ENCODE measurements at regions not wholly inside any gene's neighbourhood (a gene's known extent, or its start where the extent isn't known, plus 50 kb on each side); places are given as distances from the start of the nearest gene placed in this dataset.

- TF ChIP-seq CTCF (IDR thresholded peaks at IDR 0.05; ENCODE audit: unreplicated experiment): no peak
- peaks cover 19% of the 10 kb centered on the region for H3K9me3 Mint-ChIP-seq (ENCODE audit: unreplicated experiment)
- H3K27ac Mint-ChIP-seq (ENCODE audit: unreplicated experiment): no peak overlapping the region
- DNase-seq (ENCODE audit: low spot score): no peak
- no peaks in the 10 kb centered on the region for H3K4me1 Mint-ChIP-seq (ENCODE audit: unreplicated experiment)
- H3K36me3 Mint-ChIP-seq (ENCODE audit: low read depth, unreplicated experiment): no peaks in the 10 kb centered on the region
- no peaks in the 10 kb centered on the region for H3K27me3 Mint-ChIP-seq (ENCODE audit: unreplicated experiment)
- no peak overlapping the region for H3K4me3 Mint-ChIP-seq (ENCODE audit: unreplicated experiment)
Measured at GRCh38 chr16:76071690-76072089, 205.5 kb upstream of the CNTNAP4 start.

GRCh38 chr16:76081967-76082366 is 195.2 kb upstream of the CNTNAP4 start:
- H3K4me3 Mint-ChIP-seq (ENCODE audit: unreplicated experiment): no peak overlapping the region
- TF ChIP-seq CTCF (IDR thresholded peaks at IDR 0.05; ENCODE audit: unreplicated experiment): no peak
- H3K36me3 Mint-ChIP-seq (ENCODE audit: low read depth, unreplicated experiment): no peaks in the 10 kb centered on the region
- no peak overlapping the region for H3K27ac Mint-ChIP-seq (ENCODE audit: unreplicated experiment)
- H3K9me3 Mint-ChIP-seq (ENCODE audit: unreplicated experiment): peaks cover 7% of the 10 kb centered on the region
- H3K4me1 Mint-ChIP-seq (ENCODE audit: unreplicated experiment): no peaks in the 10 kb centered on the region
- no peak for DNase-seq (ENCODE audit: low spot score)
- no peaks in the 10 kb centered on the region for H3K27me3 Mint-ChIP-seq (ENCODE audit: unreplicated experiment)

GRCh38 chr16:76106647-76107046 is 170.6 kb upstream of the CNTNAP4 start:
- DNase-seq (ENCODE audit: low spot score): no peak
- Mint-ChIP-seq H3K36me3 (ENCODE audit: low read depth, unreplicated experiment) (peaks cover 8% of the 10 kb centered on the region), H3K4me1 (ENCODE audit: unreplicated experiment) (no peaks in the 10 kb centered on the region), H3K27ac (ENCODE audit: unreplicated experiment) (no peak overlapping the region), H3K9me3 (ENCODE audit: unreplicated experiment) (peaks cover 21% of the 10 kb centered on the region), H3K27me3 (ENCODE audit: unreplicated experiment) (peaks cover 5% of the 10 kb centered on the region), H3K4me3 (ENCODE audit: unreplicated experiment) (no peak overlapping the region)
- no peak for TF ChIP-seq CTCF (IDR thresholded peaks at IDR 0.05; ENCODE audit: unreplicated experiment)

GRCh38 chr16:76108460-76108859 is 168.7 kb upstream of the CNTNAP4 start:
- Mint-ChIP-seq H3K4me1 (ENCODE audit: unreplicated experiment) (no peaks in the 10 kb centered on the region), H3K27ac (ENCODE audit: unreplicated experiment) (no peak overlapping the region), H3K4me3 (ENCODE audit: unreplicated experiment) (no peak overlapping the region), H3K9me3 (ENCODE audit: unreplicated experiment) (peaks cover 26% of the 10 kb centered on the region), H3K27me3 (ENCODE audit: unreplicated experiment) (peaks cover 5% of the 10 kb centered on the region), H3K36me3 (ENCODE audit: low read depth, unreplicated experiment) (peaks cover 8% of the 10 kb centered on the region)
- no peak for DNase-seq (ENCODE audit: low spot score)
- TF ChIP-seq CTCF (IDR thresholded peaks at IDR 0.05; ENCODE audit: unreplicated experiment): no peak

GRCh38 chr16:76114681-76115080 is 162.5 kb upstream of the CNTNAP4 start:
- no peak for DNase-seq (ENCODE audit: low spot score)
- no peaks in the 10 kb centered on the region for H3K4me1 Mint-ChIP-seq (ENCODE audit: unreplicated experiment)
- no peak overlapping the region for H3K27ac Mint-ChIP-seq (ENCODE audit: unreplicated experiment)
- peaks cover 28% of the 10 kb centered on the region for H3K9me3 Mint-ChIP-seq (ENCODE audit: unreplicated experiment)
- no peaks in the 10 kb centered on the region for H3K27me3 Mint-ChIP-seq (ENCODE audit: unreplicated experiment)
- TF ChIP-seq CTCF (IDR thresholded peaks at IDR 0.05; ENCODE audit: unreplicated experiment): no peak
- peaks cover 7% of the 10 kb centered on the region for H3K36me3 Mint-ChIP-seq (ENCODE audit: low read depth, unreplicated experiment)
- no peak overlapping the region for H3K4me3 Mint-ChIP-seq (ENCODE audit: unreplicated experiment)
